GM19452 (cell line): ENCODE measurements at regions not wholly inside any gene's neighbourhood (a gene's known extent, or its start where the extent isn't known, plus 50 kb on each side); places are given as distances from the start of the nearest gene placed in this dataset.
"Not testable (repeated sequence)": the region's sequence is repeated elsewhere in the genome, so short reads cannot be mapped to it uniquely, and the experiment has no call there.

Experiments
- ATAC-seq: cut with Tn5 transposase; IDR thresholded peaks from one replicate; pipeline ENCODE4 v1.9.1; 2021; ENCODE audit not compliant: unreplicated experiment

GRCh38 chr2:173711816-173712215, 253.4 kb downstream of the SP3 start:
- ATAC-seq, result no peak

- ATAC-seq, result no peak
Measured at GRCh38 chr2:173713904-173714555, 251.1 kb downstream of the SP3 start.

- ATAC-seq, result no peak
Measured at GRCh38 chr2:173715441-173715840, 249.7 kb downstream of the SP3 start.

GRCh38 chr2:173716458-173717052, 248.6 kb downstream of the SP3 start:
- ATAC-seq, result no peak

GRCh38 chr2:173719471-173719870, 245.7 kb downstream of the SP3 start:
- no peak for ATAC-seq

- ATAC-seq, result no peak
Measured at GRCh38 chr2:173720306-173720705, 244.9 kb downstream of the SP3 start.

GRCh38 chr2:173734797-173735196, 230.4 kb downstream of the SP3 start:
- ATAC-seq, result no peak

- not testable (repeated sequence) for ATAC-seq
Measured at GRCh38 chr2:173737954-173738575, 227.1 kb downstream of the SP3 start.

GRCh38 chr2:173739006-173739405, 226.2 kb downstream of the SP3 start:
- ATAC-seq, result no peak

- ATAC-seq, result no peak
Measured at GRCh38 chr2:173740639-173741038, 224.5 kb downstream of the SP3 start.

GRCh38 chr2:173741759-173742158, 223.4 kb downstream of the SP3 start:
- ATAC-seq, result no peak

GRCh38 chr2:173747035-173747434, 218.1 kb downstream of the SP3 start:
- no peak for ATAC-seq

- ATAC-seq, result no peak
Measured at GRCh38 chr2:173749315-173749714, 215.9 kb downstream of the SP3 start.

- ATAC-seq, result no peak
Measured at GRCh38 chr2:173750353-173750801, 214.8 kb downstream of the SP3 start.

GRCh38 chr2:173750831-173751230, 214.3 kb downstream of the SP3 start:
- ATAC-seq, result no peak

- no peak for ATAC-seq
Measured at GRCh38 chr2:173751245-173751975, 213.8 kb downstream of the SP3 start.

- ATAC-seq, result no peak
Measured at GRCh38 chr2:173752152-173752551, 213.0 kb downstream of the SP3 start.

GRCh38 chr2:173753441-173753840, 211.7 kb downstream of the SP3 start:
- ATAC-seq, result no peak

- ATAC-seq, result no peak
Measured at GRCh38 chr2:173754165-173754564, 211.0 kb downstream of the SP3 start.

GRCh38 chr2:173754837-173755236, 210.3 kb downstream of the SP3 start:
- no peak for ATAC-seq

GRCh38 chr2:173755798-173756197, 209.4 kb downstream of the SP3 start:
- ATAC-seq, result no peak

- ATAC-seq, result no peak
Measured at GRCh38 chr2:173759959-173760358, 205.2 kb downstream of the SP3 start.
